ENCODE measurements at regions not wholly inside any gene's neighbourhood (a gene's known extent, or its start where the extent isn't known, plus 50 kb on each side); places are given as distances from the start of the nearest gene placed in this dataset.

GRCh38 chr13:61765940-61766666, 350.5 kb upstream of the PCDH20 start:
- H3K4me3 ChIP-seq: no peak overlapping the region
- no peaks in the 10 kb centered on the region for H3K36me3 ChIP-seq (ENCODE audit: insufficient read depth)
- H2AFZ ChIP-seq: no peak overlapping the region
- H3K27me3 Mint-ChIP-seq (ENCODE audit: insufficient read depth, low read depth, poor library complexity): no peaks in the 10 kb centered on the region
- H3K4me3 Mint-ChIP-seq: no peak overlapping the region
- TF ChIP-seq POLR2AphosphoS5 (IDR thresholded peaks at IDR 0.05; ENCODE audit: low read depth) (no peak), EZH2phosphoT487 (IDR thresholded peaks at IDR 0.05; ENCODE audit: unreplicated experiment) (no peak), NANOG (IDR thresholded peaks at IDR 0.05; ENCODE audit: borderline replicate concordance) (no peak), ZNF331 (CRISPR knock-in tag; IDR thresholded peaks at IDR 0.05; ENCODE audit: low read depth) (no peak), REST (IDR thresholded peaks at IDR 0.05; ENCODE audit: unreplicated experiment) (no peak), JUNB (IDR thresholded peaks at IDR 0.05; ENCODE audit: unreplicated experiment) (no peak), ETS1 (IDR thresholded peaks at IDR 0.05) (no peak), CREB1 (CRISPR knock-in tag; IDR thresholded peaks at IDR 0.05; ENCODE audit: low read depth) (no peak), ZNF462 (CRISPR knock-in tag; IDR thresholded peaks at IDR 0.05) (no peak), CTCF (conservative IDR thresholded peaks at IDR 0.05; ENCODE audit: low read depth in 2 of 2) (no peak), ZNF114 (CRISPR knock-in tag; IDR thresholded peaks at IDR 0.05) (no peak), EZH2 (IDR thresholded peaks at IDR 0.05; ENCODE audit: low read depth, unreplicated experiment) (no peak), STAT1 (IDR thresholded peaks at IDR 0.05; ENCODE audit: unreplicated experiment) (no peak)
- H3K27me3 ChIP-seq (ENCODE audit: insufficient read depth): no peaks in the 10 kb centered on the region
- H3F3A ChIP-seq (replicated peaks; ENCODE audit: low read depth): no peaks in the 10 kb centered on the region
- no peaks in the 10 kb centered on the region for H3K9me3 Mint-ChIP-seq
- DNase-seq (ENCODE audit: low spot score) (no peak), ATAC-seq (no peak)
- no peaks in the 10 kb centered on the region for H3K36me3 Mint-ChIP-seq (ENCODE audit: low read depth)
- H3K4me2 ChIP-seq: no peak overlapping the region
- no peak overlapping the region for H3K27ac Mint-ChIP-seq
- H4K20me1 ChIP-seq (replicated peaks; ENCODE audit: insufficient read depth): no peaks in the 10 kb centered on the region
- no peaks in the 10 kb centered on the region for H3K4me1 Mint-ChIP-seq
- H3K9me2 ChIP-seq (ENCODE audit: insufficient read depth): no peaks in the 10 kb centered on the region
- no peaks in the 10 kb centered on the region for H3K79me2 ChIP-seq (replicated peaks; ENCODE audit: insufficient read depth)
- H3K27ac ChIP-seq (ENCODE audit: low read depth): no peak overlapping the region
- H3K4me1 ChIP-seq (ENCODE audit: insufficient read depth): no peaks in the 10 kb centered on the region

Measured in GM23338 (cell line).